Vagina (tissue), 2 donors: ENCODE measurements at regions not wholly inside any gene's neighbourhood (a gene's known extent, or its start where the extent isn't known, plus 50 kb on each side); places are given as distances from the start of the nearest gene placed in this dataset.

Experiments
- DNase-seq, 2 donors: peaks; one replicate each; pipeline ENCODE4 v3.0.0-alpha.2; 2017; ENCODE audit errors: extremely low spot score in 2 of 2
- H3K27ac ChIP-seq: fragments of 200-600 bp; sonication (generic); one replicate; pipeline ENCODE4 v1.5.1; 2019
- H3K27me3 ChIP-seq: fragments of 200-600 bp; sonication (generic); one replicate; pipeline ENCODE4 v1.5.1; 2019
- H3K36me3 ChIP-seq, 2 donors: fragments of 200-600 bp; sonication (generic); one replicate each; pipeline ENCODE4 v1.5.1; 2017 to 2019
- H3K4me1 ChIP-seq: fragments of 200-600 bp; sonication (generic); one replicate; pipeline ENCODE4 v1.5.1; 2019
- H3K4me3 ChIP-seq, 2 donors: fragments of 200-600 bp; sonication (generic); 1 replicate in 1 of 2; 2 replicates in 1 of 2; pipeline ENCODE4 v1.5.1; 2016 to 2019
- H3K9me3 ChIP-seq: fragments of 200-600 bp; sonication (generic); one replicate; pipeline ENCODE4 v1.5.1; 2019
- CTCF ChIP-seq, 3 experiments: fragments of 450-650 bp in 2 of 3; fragments of 200-600 bp in 1 of 3; sonication (generic) in 1 of 3; IDR thresholded peaks; one replicate each; pipeline ENCODE4 v1.5.1; 2017 to 2019; ENCODE audit warnings: antibody characterized with exemption in 3 of 3, mild to moderate bottlenecking in 2 of 3, moderate library complexity in 2 of 3
- POLR2A ChIP-seq, 2 donors: fragments of 450-650 bp; IDR thresholded peaks; one replicate each; pipeline ENCODE4 v1.6.1; 2017; ENCODE audit warnings: antibody characterized with exemption in 2 of 2, mild to moderate bottlenecking in 2 of 2, moderate library complexity in 2 of 2
- POLR2AphosphoS5 ChIP-seq, 2 donors: sonication (generic); formaldehyde crosslinking; IDR thresholded peaks; one replicate each; pipeline ENCODE4 v1.9.0; 2017; ENCODE audit warnings: antibody characterized with exemption in 2 of 2, mild to moderate bottlenecking in 2 of 2, low read depth in 1 of 2; ENCODE audit not compliant: insufficient read depth in 1 of 2
- intact Hi-C: fragments of 100-400 bp; cut with DNase I; formaldehyde crosslinking; loops from one replicate; pipeline ENCODE4 v1.15.1; 2023

GRCh38 chr5:87095787-87096186 lies 171.9 kb upstream of the RASA1 start:
- no peaks in the 10 kb centered on the region for H3K27me3 ChIP-seq
- intact Hi-C loops, result no loop called here
- DNase-seq, result no peak
- H3K4me1 ChIP-seq, result no peaks in the 10 kb centered on the region
- no peak overlapping the region for H3K27ac ChIP-seq
- H3K9me3 ChIP-seq, result no peaks in the 10 kb centered on the region
- no peak overlapping the region for H3K4me3 ChIP-seq
- no peak for TF ChIP-seq POLR2A (IDR thresholded peaks at IDR 0.05)
- TF ChIP-seq CTCF (IDR thresholded peaks at IDR 0.05), result no peak
- no peaks in the 10 kb centered on the region for H3K36me3 ChIP-seq

- intact Hi-C loops, result no loop called here
- no peak for DNase-seq
- H3K4me3 ChIP-seq, result no peak overlapping the region
- H3K9me3 ChIP-seq, result no peaks in the 10 kb centered on the region
- no peaks in the 10 kb centered on the region for H3K36me3 ChIP-seq
- H3K4me1 ChIP-seq, result no peaks in the 10 kb centered on the region
- TF ChIP-seq CTCF (IDR thresholded peaks at IDR 0.05) (no peak), POLR2A (IDR thresholded peaks at IDR 0.05) (no peak), POLR2AphosphoS5 (IDR thresholded peaks at IDR 0.05; ENCODE audit: insufficient read depth in 1 of 2, low read depth in 1 of 2) (no peak)
- H3K27ac ChIP-seq, result no peak overlapping the region
- H3K27me3 ChIP-seq, result no peaks in the 10 kb centered on the region
Observed at GRCh38 chr5:87097664-87098063, 170.0 kb upstream of the RASA1 start.

GRCh38 chr5:87099291-87099839 lies 168.3 kb upstream of the RASA1 start:
- Histone ChIP-seq H3K4me3 (no peak overlapping the region), H3K27ac (no peak overlapping the region), H3K4me1 (no peaks in the 10 kb centered on the region), H3K36me3 (no peaks in the 10 kb centered on the region), H3K9me3 (no peaks in the 10 kb centered on the region), H3K27me3 (no peaks in the 10 kb centered on the region)
- TF ChIP-seq CTCF (IDR thresholded peaks at IDR 0.05) (no peak), POLR2A (IDR thresholded peaks at IDR 0.05) (no peak), POLR2AphosphoS5 (IDR thresholded peaks at IDR 0.05; ENCODE audit: insufficient read depth in 1 of 2, low read depth in 1 of 2) (no peak)
- intact Hi-C loops, result no loop called here
- DNase-seq, result no peak

- Histone ChIP-seq H3K9me3 (no peaks in the 10 kb centered on the region), H3K4me3 (no peak overlapping the region), H3K27ac (no peak overlapping the region), H3K4me1 (no peaks in the 10 kb centered on the region), H3K27me3 (no peaks in the 10 kb centered on the region), H3K36me3 (no peaks in the 10 kb centered on the region)
- TF ChIP-seq CTCF (IDR thresholded peaks at IDR 0.05) (no peak), POLR2AphosphoS5 (IDR thresholded peaks at IDR 0.05; ENCODE audit: insufficient read depth in 1 of 2, low read depth in 1 of 2) (no peak), POLR2A (IDR thresholded peaks at IDR 0.05) (no peak)
- DNase-seq, result no peak
- intact Hi-C loops, result no loop called here
Observed at GRCh38 chr5:87099968-87100367, 167.7 kb upstream of the RASA1 start.

GRCh38 chr5:87101321-87101720 lies 166.4 kb upstream of the RASA1 start:
- TF ChIP-seq POLR2A (IDR thresholded peaks at IDR 0.05), result no peak
- TF ChIP-seq POLR2AphosphoS5 (IDR thresholded peaks at IDR 0.05; ENCODE audit: insufficient read depth in 1 of 2, low read depth in 1 of 2), result no peak
- no peak for TF ChIP-seq CTCF (IDR thresholded peaks at IDR 0.05)
- Histone ChIP-seq H3K9me3 (no peaks in the 10 kb centered on the region), H3K27me3 (no peaks in the 10 kb centered on the region), H3K4me3 (no peak overlapping the region), H3K36me3 (no peaks in the 10 kb centered on the region), H3K4me1 (no peaks in the 10 kb centered on the region), H3K27ac (no peak overlapping the region)
- no peak for DNase-seq
- intact Hi-C loops, result no loop called here
